IMR-90 (cell line): ENCODE measurements at regions not wholly inside any gene's neighbourhood (a gene's known extent, or its start where the extent isn't known, plus 50 kb on each side); places are given as distances from the start of the nearest gene placed in this dataset.

Source experiments
- ATAC-seq: fragments of 200-7000 bp; cut with Tn5 transposase; 2 replicates; pipeline ENCODE4 v1.9.1; 2020; ENCODE audit warnings: low read depth, mild to moderate bottlenecking, moderate library complexity
- BruUV-seq: library from RNA; stranded (reverse); fragments of 400-500 nt; replicated peaks from 2 replicates; lab custom pipeline; 2021; lab: Mats Ljungman, UMichigan
- CTCF ChIA-PET: fragments of 300-600 bp; formaldehyde crosslinking; extraction: SDS; loops from one replicate; lab custom pipeline; 2021; ENCODE audit warnings: antibody characterized with exemption; lab: Yijun Ruan, JAX
- POLR2A ChIA-PET: fragments of 300-600 bp; sonication (Branson Sonifier 250); formaldehyde crosslinking; loops from one replicate; lab custom pipeline; 2022; ENCODE audit warnings: antibody characterized with exemption; ENCODE audit not compliant: unreplicated experiment; lab: Charles Lee
- DNase-seq: peaks from one replicate; pipeline ENCODE4 v3.0.0; 2013
- H2AFZ ChIP-seq: replicated peaks from 2 replicates; pipeline ENCODE3; 2013; ENCODE audit warnings: low read length, mild to moderate bottlenecking; ENCODE audit not compliant: poor library complexity
- H2AK5ac ChIP-seq: 2 replicates; pipeline ENCODE4 v1.6.1; 2013; ENCODE audit warnings: low read depth, low read length, inconsistent platforms
- H2AK9ac ChIP-seq: replicated peaks from 2 replicates; pipeline ENCODE3; 2013; ENCODE audit warnings: mild to moderate bottlenecking, low read depth, low read length, moderate library complexity; ENCODE audit not compliant: poor library complexity
- H2BK120ac ChIP-seq: 2 replicates; pipeline ENCODE4 v1.6.1; 2013; ENCODE audit warnings: low read depth, low read length, inconsistent platforms
- H2BK15ac ChIP-seq: 3 replicates; pipeline ENCODE4 v1.6.1; 2013; ENCODE audit warnings: low read depth, low read length, inconsistent platforms
- H2BK20ac ChIP-seq: 2 replicates; pipeline ENCODE4 v1.6.1; 2013; ENCODE audit warnings: low read depth, mild to moderate bottlenecking, inconsistent platforms, low read length, moderate library complexity
- H2BK5ac ChIP-seq: 2 replicates; pipeline ENCODE4 v1.6.1; 2013; ENCODE audit warnings: mild to moderate bottlenecking, low read depth, low read length, inconsistent platforms; ENCODE audit not compliant: poor library complexity, severe bottlenecking
- H3K14ac ChIP-seq: replicated peaks from 2 replicates; pipeline ENCODE4 v1.6.1; 2013; ENCODE audit warnings: low read depth, low read length, inconsistent platforms
- H3K18ac ChIP-seq: 2 replicates; pipeline ENCODE4 v1.6.1; 2013; ENCODE audit warnings: low read depth, low read length, control low read depth
- H3K23ac ChIP-seq: 2 replicates; pipeline ENCODE4 v1.6.1; 2013; ENCODE audit warnings: low read depth, low read length, inconsistent platforms
- H3K27ac ChIP-seq: 2 replicates; pipeline ENCODE4 v1.5.1; 2013; ENCODE audit warnings: mild to moderate bottlenecking, control low read depth, low read length; ENCODE audit not compliant: insufficient read depth
- H3K27me3 ChIP-seq: 2 replicates; pipeline ENCODE4 v1.6.1; 2013; ENCODE audit warnings: low read length; ENCODE audit not compliant: control insufficient read depth, insufficient read depth
- H3K36me3 ChIP-seq: 2 replicates; pipeline ENCODE4 v1.6.1; 2013; ENCODE audit warnings: low read length, mixed read lengths; ENCODE audit not compliant: control insufficient read depth, insufficient read depth
- H3K4ac ChIP-seq: 2 replicates; pipeline ENCODE4 v1.6.1; 2013; ENCODE audit warnings: low read depth, low read length, inconsistent platforms
- H3K4me1 ChIP-seq: 2 replicates; pipeline ENCODE4 v1.6.1; 2013; ENCODE audit warnings: low read length, mixed read lengths; ENCODE audit not compliant: control insufficient read depth, insufficient read depth
- H3K4me2 ChIP-seq: 2 replicates; pipeline ENCODE4 v1.6.1; 2013; ENCODE audit warnings: low read depth, mild to moderate bottlenecking, control low read depth, low read length, moderate library complexity
- H3K4me3 ChIP-seq: 2 replicates; pipeline ENCODE4 v1.5.1; 2013; ENCODE audit warnings: low read depth, mild to moderate bottlenecking, control low read depth, low read length, moderate library complexity; ENCODE audit not compliant: insufficient read depth
- H3K56ac ChIP-seq: 2 replicates; pipeline ENCODE4 v1.6.1; 2013; ENCODE audit warnings: low read length, inconsistent platforms; ENCODE audit not compliant: insufficient read depth; ENCODE audit errors: extremely low read depth
- H3K79me1 ChIP-seq, 2 experiments: 2 replicates each; pipeline ENCODE4 v1.6.1; 2013; ENCODE audit warnings: low read length in 2 of 2, inconsistent platforms in 1 of 2, low read depth in 1 of 2
- H3K9ac ChIP-seq: 2 replicates; pipeline ENCODE4 v1.6.1; 2013; ENCODE audit warnings: low read depth, low read length, control low read depth
- H3K9me1 ChIP-seq: 2 replicates; pipeline ENCODE4 v1.6.1; 2013; ENCODE audit warnings: low read length, inconsistent platforms; ENCODE audit not compliant: insufficient read depth
- H3K9me3 ChIP-seq: 2 replicates; pipeline ENCODE4 v1.6.1; 2013; ENCODE audit warnings: low read length; ENCODE audit not compliant: control insufficient read depth, insufficient read depth
- H4K20me1 ChIP-seq: 2 replicates; pipeline ENCODE4 v1.6.1; 2013; ENCODE audit warnings: low read length, inconsistent platforms; ENCODE audit not compliant: insufficient read depth
- H4K5ac ChIP-seq: 2 replicates; pipeline ENCODE4 v1.6.1; 2013; ENCODE audit warnings: mild to moderate bottlenecking, low read depth, low read length, control low read depth
- H4K8ac ChIP-seq, 2 experiments: 2 replicates each; pipeline ENCODE4 v1.6.1; 2013; ENCODE audit warnings: low read depth in 2 of 2, low read length in 2 of 2, control low read depth in 1 of 2, inconsistent platforms in 1 of 2
- H4K91ac ChIP-seq: 2 replicates; pipeline ENCODE4 v1.6.1; 2013; ENCODE audit warnings: low read depth, low read length, inconsistent platforms; ENCODE audit not compliant: insufficient read depth
- BHLHE40 ChIP-seq: fragments of 150-350 bp; IDR thresholded peaks from 2 replicates; pipeline ENCODE4 v1.6.1; 2016; ENCODE audit warnings: mild to moderate bottlenecking, low read depth, low read length
- CEBPB ChIP-seq: IDR thresholded peaks from 2 replicates; pipeline ENCODE4 v1.6.1; 2012; ENCODE audit warnings: low read depth, low read length, improper control_type of control experiment
- WGBS, 2 experiments: methylation state at CpG; one replicate each; pipeline versions ENCODE4 v1.1.5 to v1.1.7; 2013; ENCODE audit warnings: missing lambda C conversion rate in 2 of 2; ENCODE audit not compliant: insufficient read length in 1 of 2; ENCODE audit errors: extremely low coverage in 2 of 2; 5-methylcytosine and 5-hydroxymethylcytosine counted together
- dilution Hi-C: fragments of 300-500 bp; cut with HindIII; formaldehyde crosslinking; loops from one replicate; pipeline ENCODE4 v1.14.3; 2018; ENCODE audit warnings: low sequenced_read_pairs; ENCODE audit not compliant: unreplicated experiment
- in situ Hi-C: fragments of 300-500 bp; cut with MboI; formaldehyde crosslinking; loops from 3 replicates; pipeline ENCODE4 v1.14.3; 2019; ENCODE audit warnings: low sequenced_read_pairs, inconsistent platforms, mixed read lengths
- intact Hi-C: fragments of 100-400 bp; cut with micrococcal nuclease; formaldehyde crosslinking; loops from 2 replicates; pipeline ENCODE4 v1.10.0; 2022

DNA sequence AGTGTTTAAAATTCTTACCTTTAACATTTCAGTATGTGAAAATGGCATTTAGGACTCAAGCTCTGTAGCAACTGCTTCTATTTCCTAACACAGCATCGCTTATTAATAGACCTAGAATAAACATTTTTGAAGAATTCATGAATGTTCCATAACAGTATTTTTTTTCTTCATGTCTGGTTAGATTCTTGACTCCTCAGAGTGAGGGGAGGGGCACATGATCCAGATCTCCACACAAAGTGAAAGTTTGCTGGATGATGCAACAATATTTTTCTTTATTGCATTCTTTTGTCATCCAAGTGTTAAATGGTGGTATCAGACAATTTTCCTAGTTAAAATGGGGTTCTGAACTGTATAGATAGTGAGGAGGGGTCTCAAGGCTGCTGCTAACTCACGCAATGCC lies 130.8 kb upstream of the MAN2A1 start:
- no peak overlapping the region for H2BK120ac ChIP-seq
- dilution Hi-C loops: no loop called here

More for the DNA sequence above, 130.8 kb upstream of the MAN2A1 start:
- Histone ChIP-seq H2AK5ac (no peak overlapping the region), H4K5ac (no peak overlapping the region), H3K36me3 (no peaks in the 10 kb centered on the region), H3K9ac (no peak overlapping the region), H3K18ac (no peak overlapping the region), H3K23ac (no peak overlapping the region), H2BK15ac (no peak overlapping the region), H3K9me3 (no peaks in the 10 kb centered on the region), H4K91ac (no peak overlapping the region), H2AK9ac (no peak overlapping the region), H2BK20ac (no peak overlapping the region), H3K27me3 (no peaks in the 10 kb centered on the region), H3K4me3 (no peak overlapping the region), H2BK5ac (no peak overlapping the region), H3K4me1 (no peaks in the 10 kb centered on the region), H3K4ac (no peak overlapping the region), H3K79me1 (no peaks in the 10 kb centered on the region), H3K27ac (no peak overlapping the region), H3K56ac (no peak overlapping the region), H3K9me1 (no peaks in the 10 kb centered on the region), H4K8ac (no peak overlapping the region), H3K4me2 (no peak overlapping the region), H3K14ac (no peak overlapping the region), H2AFZ (no peak overlapping the region), H4K20me1 (no peaks in the 10 kb centered on the region)
- ChIA-PET CTCF (no interaction called here), POLR2A (no interaction called here)
- DNase-seq (no peak), ATAC-seq (no peak)
- TF ChIP-seq CEBPB: 0 out of 2 replicates have a peak, but pooled peaks have one; percentile 45
- no peak for TF ChIP-seq BHLHE40
- in situ Hi-C loops: no loop called here
- intact Hi-C loops: no loop called here
- WGBS, 2 experiments: no CpG with 5 or more reads among the region's 2 CpGs
- BruUV-seq: no TSS peak
